HepG2 (cell line): ENCODE measurements at regions not wholly inside any gene's neighbourhood (a gene's known extent, or its start where the extent isn't known, plus 50 kb on each side); places are given as distances from the start of the nearest gene placed in this dataset.

ENCODE experiments used
- DR1 ChIP-seq: sonication (generic); formaldehyde crosslinking; IDR thresholded peaks from 2 replicates; pipeline ENCODE4 v1.8.0; 2021; ENCODE audit warnings: mild to moderate bottlenecking, missing genetic modification reagents, inconsistent platforms
- ELF1 ChIP-seq: sonication (generic); formaldehyde crosslinking; IDR thresholded peaks from 2 replicates; pipeline ENCODE4 v1.4.0; 2020; ENCODE audit warnings: missing genetic modification reagents
- ELF4 ChIP-seq: sonication (generic); formaldehyde crosslinking; IDR thresholded peaks from 2 replicates; pipeline ENCODE4 v1.5.0; 2020; ENCODE audit warnings: missing genetic modification reagents, mild to moderate bottlenecking, moderate library complexity, borderline replicate concordance
- FLYWCH1 ChIP-seq: sonication (generic); formaldehyde crosslinking; IDR thresholded peaks from 2 replicates; pipeline ENCODE4 v1.8.1; 2023; ENCODE audit warnings: mild to moderate bottlenecking, missing genetic modification reagents
- FOXK1 ChIP-seq: sonication (generic); formaldehyde crosslinking; IDR thresholded peaks from 2 replicates; pipeline ENCODE4 v1.4.0; 2020; ENCODE audit warnings: low read depth, missing genetic modification reagents, borderline replicate concordance
- GATA4 ChIP-seq: sonication (generic); IDR thresholded peaks from 2 replicates; pipeline ENCODE4 v1.6.1; 2016; ENCODE audit warnings: antibody characterized with exemption, low read depth, borderline replicate concordance
- GATAD2A ChIP-seq: IDR thresholded peaks from 2 replicates; pipeline ENCODE4 v1.6.1; 2016
- HDAC6 ChIP-seq: fragments of 200-600 bp; sonication (generic); IDR thresholded peaks from 2 replicates; pipeline ENCODE4 v1.7.0; 2017; ENCODE audit warnings: mild to moderate bottlenecking, antibody characterized with exemption, low read length, low read depth
- HNF4A ChIP-seq: sonication (generic); formaldehyde crosslinking; IDR thresholded peaks from 2 replicates; pipeline ENCODE4 v1.4.0; 2020; ENCODE audit warnings: missing genetic modification reagents
- HOXA3 ChIP-seq: sonication (generic); formaldehyde crosslinking; IDR thresholded peaks from 2 replicates; pipeline ENCODE4 v1.5.0; 2020; ENCODE audit warnings: missing genetic modification reagents
- JUNB ChIP-seq: sonication (generic); formaldehyde crosslinking; IDR thresholded peaks from 2 replicates; pipeline ENCODE4 v1.8.0; 2022; ENCODE audit warnings: missing genetic modification reagents, mild to moderate bottlenecking, borderline replicate concordance
- KDM2A ChIP-seq: sonication (generic); formaldehyde crosslinking; IDR thresholded peaks from 2 replicates; pipeline ENCODE4 v1.4.0; 2020; ENCODE audit warnings: low read depth, missing genetic modification reagents, borderline replicate concordance
- KLF13 ChIP-seq: sonication (generic); formaldehyde crosslinking; IDR thresholded peaks from 2 replicates; pipeline ENCODE4 v1.4.0; 2020; ENCODE audit warnings: mild to moderate bottlenecking, missing genetic modification reagents
- MIER3 ChIP-seq: IDR thresholded peaks from 2 replicates; pipeline ENCODE4 v1.6.1; 2016; ENCODE audit warnings: missing compliant biosample characterization, borderline replicate concordance
- NR2F1 ChIP-seq, 2 experiments: fragments of 450-650 bp in 1 of 2; formaldehyde crosslinking in 1 of 2; IDR thresholded peaks; 2 replicates each; pipeline versions ENCODE4 v1.5.0 to v1.6.1; 2016 to 2020; ENCODE audit warnings: mild to moderate bottlenecking in 1 of 2, missing compliant biosample characterization in 1 of 2, missing genetic modification reagents in 1 of 2, moderate library complexity in 1 of 2
- PHF20 ChIP-seq: sonication (generic); formaldehyde crosslinking; IDR thresholded peaks from 2 replicates; pipeline ENCODE4 v1.5.0; 2020; ENCODE audit warnings: mild to moderate bottlenecking, missing genetic modification reagents
- SIX4 ChIP-seq: sonication (generic); formaldehyde crosslinking; IDR thresholded peaks from 2 replicates; pipeline ENCODE4 v1.4.0; 2020; ENCODE audit warnings: missing genetic modification reagents
- SMAD9 ChIP-seq: sonication (generic); formaldehyde crosslinking; IDR thresholded peaks from 2 replicates; pipeline ENCODE4 v1.5.1; 2020; ENCODE audit warnings: mild to moderate bottlenecking, missing genetic modification reagents
- SNAI1 ChIP-seq: sonication (generic); formaldehyde crosslinking; IDR thresholded peaks from 2 replicates; pipeline ENCODE4 v1.5.0; 2020; ENCODE audit warnings: mild to moderate bottlenecking, missing genetic modification reagents, borderline replicate concordance
- SPEN ChIP-seq: sonication (generic); formaldehyde crosslinking; IDR thresholded peaks from 2 replicates; pipeline ENCODE4 v1.5.1; 2020; ENCODE audit warnings: low read depth, mild to moderate bottlenecking, missing genetic modification reagents
- ZFYVE20 ChIP-seq: sonication (generic); formaldehyde crosslinking; IDR thresholded peaks from 2 replicates; pipeline ENCODE4 v1.8.0; 2023; ENCODE audit warnings: low read depth, mild to moderate bottlenecking, moderate library complexity, missing genetic modification reagents, borderline replicate concordance
- ZIK1 ChIP-seq: sonication (generic); formaldehyde crosslinking; IDR thresholded peaks from 2 replicates; pipeline ENCODE4 v1.5.0; 2020; ENCODE audit warnings: mild to moderate bottlenecking, low read depth, missing genetic modification reagents, borderline replicate concordance
- ZMYM4 ChIP-seq: sonication (generic); formaldehyde crosslinking; IDR thresholded peaks from 2 replicates; pipeline ENCODE4 v1.8.1; 2023; ENCODE audit warnings: mild to moderate bottlenecking, missing genetic modification reagents
- ZNF24 ChIP-seq: fragments of 450-650 bp; IDR thresholded peaks from 2 replicates; pipeline ENCODE4 v1.6.1; 2017; ENCODE audit warnings: antibody characterized with exemption, mild to moderate bottlenecking
- ZNF292 ChIP-seq: sonication (generic); formaldehyde crosslinking; IDR thresholded peaks from 2 replicates; pipeline ENCODE4 v1.8.1; 2022; ENCODE audit warnings: mild to moderate bottlenecking, low read depth, missing genetic modification reagents, borderline replicate concordance
- ZNF367 ChIP-seq: sonication (generic); formaldehyde crosslinking; IDR thresholded peaks from 2 replicates; pipeline ENCODE4 v1.4.0; 2020; ENCODE audit warnings: missing genetic modification reagents, borderline replicate concordance
- ZNF546 ChIP-seq: sonication (generic); formaldehyde crosslinking; conservative IDR thresholded peaks from 2 replicates; pipeline ENCODE4 v1.8.1; 2023; ENCODE audit warnings: mild to moderate bottlenecking, missing genetic modification reagents
- ZNF589 ChIP-seq: sonication (generic); formaldehyde crosslinking; conservative IDR thresholded peaks from 2 replicates; pipeline ENCODE4 v1.8.0; 2022; ENCODE audit warnings: mild to moderate bottlenecking, moderate library complexity, missing genetic modification reagents
- ZNF672 ChIP-seq: sonication (generic); formaldehyde crosslinking; IDR thresholded peaks from 2 replicates; pipeline ENCODE4 v1.8.1; 2022; ENCODE audit warnings: missing genetic modification reagents
- ZNF747 ChIP-seq: sonication (generic); formaldehyde crosslinking; IDR thresholded peaks from 2 replicates; pipeline ENCODE4 v1.8.1; 2023; ENCODE audit warnings: missing genetic modification reagents, mild to moderate bottlenecking, borderline replicate concordance
- ZNF766 ChIP-seq: sonication (generic); formaldehyde crosslinking; IDR thresholded peaks from 2 replicates; pipeline ENCODE4 v1.5.0; 2020; ENCODE audit warnings: missing genetic modification reagents, borderline replicate concordance
- ZNF788 ChIP-seq: sonication (generic); formaldehyde crosslinking; IDR thresholded peaks from 2 replicates; pipeline ENCODE4 v1.5.0; 2020; ENCODE audit warnings: mild to moderate bottlenecking, missing genetic modification reagents, borderline replicate concordance
- ZNF792 ChIP-seq: IDR thresholded peaks from 2 replicates; pipeline ENCODE4 v1.6.1; 2016
- ZNF839 ChIP-seq: sonication (generic); formaldehyde crosslinking; IDR thresholded peaks from 2 replicates; pipeline ENCODE4 v1.4.0; 2020; ENCODE audit warnings: missing genetic modification reagents, mild to moderate bottlenecking, borderline replicate concordance
- TF ChIP-seq, protein P1 (sequence below): sonication (generic); formaldehyde crosslinking; IDR thresholded peaks from 2 replicates; pipeline ENCODE4 v1.5.1; 2020; ENCODE audit warnings: missing genetic modification reagents, mild to moderate bottlenecking, borderline replicate concordance

DNA sequence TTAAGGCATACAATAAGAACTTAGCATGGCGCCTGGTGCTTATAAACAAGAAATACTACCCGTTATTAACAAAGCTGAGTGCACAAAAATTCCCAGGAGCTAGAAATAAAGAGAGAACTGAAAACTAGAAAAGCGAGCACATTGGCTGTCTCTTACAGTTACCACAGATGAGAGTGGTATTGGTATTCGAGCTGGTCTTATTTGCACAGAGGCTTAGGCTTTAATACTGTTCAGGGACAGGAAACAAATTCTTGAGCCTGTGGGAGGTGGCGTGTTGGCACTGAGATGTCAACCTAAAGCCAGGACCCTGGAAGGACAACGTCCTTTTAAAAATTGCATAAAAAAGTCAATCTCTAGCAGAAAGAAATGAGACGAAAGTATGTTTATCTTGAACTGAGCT lies 67.3 kb upstream of the IGFBP2 start (continued):
- TF ChIP-seq PHF20 (CRISPR knock-in tag): no peak
- no peak for TF ChIP-seq HOXA3
- TF ChIP-seq ZFYVE20: no peak
- TF ChIP-seq, protein P1, sequence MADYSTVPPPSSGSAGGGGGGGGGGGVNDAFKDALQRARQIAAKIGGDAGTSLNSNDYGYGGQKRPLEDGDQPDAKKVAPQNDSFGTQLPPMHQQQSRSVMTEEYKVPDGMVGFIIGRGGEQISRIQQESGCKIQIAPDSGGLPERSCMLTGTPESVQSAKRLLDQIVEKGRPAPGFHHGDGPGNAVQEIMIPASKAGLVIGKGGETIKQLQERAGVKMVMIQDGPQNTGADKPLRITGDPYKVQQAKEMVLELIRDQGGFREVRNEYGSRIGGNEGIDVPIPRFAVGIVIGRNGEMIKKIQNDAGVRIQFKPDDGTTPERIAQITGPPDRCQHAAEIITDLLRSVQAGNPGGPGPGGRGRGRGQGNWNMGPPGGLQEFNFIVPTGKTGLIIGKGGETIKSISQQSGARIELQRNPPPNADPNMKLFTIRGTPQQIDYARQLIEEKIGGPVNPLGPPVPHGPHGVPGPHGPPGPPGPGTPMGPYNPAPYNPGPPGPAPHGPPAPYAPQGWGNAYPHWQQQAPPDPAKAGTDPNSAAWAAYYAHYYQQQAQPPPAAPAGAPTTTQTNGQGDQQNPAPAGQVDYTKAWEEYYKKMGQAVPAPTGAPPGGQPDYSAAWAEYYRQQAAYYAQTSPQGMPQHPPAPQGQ (CRISPR knock-in tag): no peak
- no peak for TF ChIP-seq ZMYM4 (CRISPR knock-in tag)
- no peak for TF ChIP-seq ZNF747 (CRISPR knock-in tag)
- no peak for TF ChIP-seq ZNF589 (CRISPR knock-in tag)
- TF ChIP-seq FOXK1: no peak
- TF ChIP-seq SIX4: no peak
- no peak for TF ChIP-seq GATA4
- no peak for TF ChIP-seq ELF1
- TF ChIP-seq NR2F1 (CRISPR knock-in tag; IDR thresholded peaks at IDR 0.05): no peak
- no peak for TF ChIP-seq ZNF672 (CRISPR knock-in tag)
- TF ChIP-seq DR1 (CRISPR knock-in tag): no peak
- no peak for TF ChIP-seq GATAD2A (CRISPR knock-in tag)
- TF ChIP-seq ZNF792 (CRISPR knock-in tag): no peak
- TF ChIP-seq ZNF546 (CRISPR knock-in tag): no peak
- TF ChIP-seq ZNF766: no peak
- no peak for TF ChIP-seq SMAD9 (CRISPR knock-in tag)
- no peak for TF ChIP-seq ZNF24
- no peak for TF ChIP-seq KDM2A
- TF ChIP-seq SPEN (CRISPR knock-in tag): no peak
- TF ChIP-seq ZNF292 (CRISPR knock-in tag): no peak
- TF ChIP-seq ZIK1 (CRISPR knock-in tag): no peak
- TF ChIP-seq ZNF839 (CRISPR knock-in tag): no peak
- TF ChIP-seq JUNB (CRISPR knock-in tag): no peak
- no peak for TF ChIP-seq ZNF367
- 0 out of 2 replicates have a peak, but pooled peaks have one; percentile 45 for TF ChIP-seq HNF4A (CRISPR knock-in tag)
- no peak for TF ChIP-seq FLYWCH1 (CRISPR knock-in tag)
- no peak for TF ChIP-seq ELF4 (CRISPR knock-in tag)
- no peak for TF ChIP-seq ZNF788 (CRISPR knock-in tag)
- TF ChIP-seq KLF13 (CRISPR knock-in tag): no peak
- TF ChIP-seq SNAI1 (CRISPR knock-in tag): no peak
- no peak for TF ChIP-seq MIER3 (CRISPR knock-in tag)
- no peak for TF ChIP-seq HDAC6
